ENCODE measurements at regions not wholly inside any gene's neighbourhood (a gene's known extent, or its start where the extent isn't known, plus 50 kb on each side); places are given as distances from the start of the nearest gene placed in this dataset.

- TF ChIP-seq CTCF (conservative IDR thresholded peaks at IDR 0.05; ENCODE audit: low read length) = no peak
- no peak for TF ChIP-seq EZH2phosphoT487 (IDR thresholded peaks at IDR 0.05; ENCODE audit: borderline replicate concordance, low read depth, low read length)
Observed at GRCh38 chr6:146972546-146972945, 231.7 kb upstream of the STXBP5 start.
